ENCODE measurements at regions not wholly inside any gene's neighbourhood (a gene's known extent, or its start where the extent isn't known, plus 50 kb on each side); places are given as distances from the start of the nearest gene placed in this dataset.

DNA sequence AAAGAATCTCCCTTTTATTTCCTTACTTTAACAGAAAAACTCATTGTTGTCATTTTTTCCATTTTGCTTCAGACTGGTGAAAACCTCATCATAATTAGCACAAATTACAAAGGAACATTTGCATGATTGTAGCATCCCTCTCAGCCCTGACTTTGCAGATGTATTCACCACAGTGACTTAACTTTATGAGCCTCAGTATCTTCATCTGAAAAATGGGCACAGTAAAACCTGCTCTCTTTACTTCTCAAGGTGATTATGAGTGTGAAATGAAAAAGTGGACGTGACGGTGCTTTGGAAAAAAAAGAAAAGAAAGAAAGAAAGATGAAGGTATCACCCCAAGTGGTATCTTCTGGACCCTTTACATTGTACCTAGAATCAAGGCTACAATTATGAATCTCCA lies 193.4 kb upstream of the TOX3 start:
- TF ChIP-seq, protein P1, sequence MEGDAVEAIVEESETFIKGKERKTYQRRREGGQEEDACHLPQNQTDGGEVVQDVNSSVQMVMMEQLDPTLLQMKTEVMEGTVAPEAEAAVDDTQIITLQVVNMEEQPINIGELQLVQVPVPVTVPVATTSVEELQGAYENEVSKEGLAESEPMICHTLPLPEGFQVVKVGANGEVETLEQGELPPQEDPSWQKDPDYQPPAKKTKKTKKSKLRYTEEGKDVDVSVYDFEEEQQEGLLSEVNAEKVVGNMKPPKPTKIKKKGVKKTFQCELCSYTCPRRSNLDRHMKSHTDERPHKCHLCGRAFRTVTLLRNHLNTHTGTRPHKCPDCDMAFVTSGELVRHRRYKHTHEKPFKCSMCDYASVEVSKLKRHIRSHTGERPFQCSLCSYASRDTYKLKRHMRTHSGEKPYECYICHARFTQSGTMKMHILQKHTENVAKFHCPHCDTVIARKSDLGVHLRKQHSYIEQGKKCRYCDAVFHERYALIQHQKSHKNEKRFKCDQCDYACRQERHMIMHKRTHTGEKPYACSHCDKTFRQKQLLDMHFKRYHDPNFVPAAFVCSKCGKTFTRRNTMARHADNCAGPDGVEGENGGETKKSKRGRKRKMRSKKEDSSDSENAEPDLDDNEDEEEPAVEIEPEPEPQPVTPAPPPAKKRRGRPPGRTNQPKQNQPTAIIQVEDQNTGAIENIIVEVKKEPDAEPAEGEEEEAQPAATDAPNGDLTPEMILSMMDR (IDR thresholded peaks at IDR 0.05) = no peak
- TF ChIP-seq POLR2AphosphoS5 (IDR thresholded peaks at IDR 0.05) = no peak
- TF ChIP-seq POLR2A (IDR thresholded peaks at IDR 0.05; ENCODE audit: low read depth) = no peak
- TF ChIP-seq EP300 (IDR thresholded peaks at IDR 0.05) = no peak
